NCI-H2227 (cell line): ENCODE measurements at regions not wholly inside any gene's neighbourhood (a gene's known extent, or its start where the extent isn't known, plus 50 kb on each side); places are given as distances from the start of the nearest gene placed in this dataset.
"Not testable (repeated sequence)": the region's sequence is repeated elsewhere in the genome, so short reads cannot be mapped to it uniquely, and the experiment has no call there.

Experiments
- DNase-seq: peaks from one replicate; lab custom pipeline; 2025; ENCODE audit not compliant: unreplicated experiment; lab: John Stamatoyannopoulos, UW

GRCh38 chr10:109732254-109732965 is 190.9 kb downstream of the XPNPEP1 start:
- DNase-seq: no peak

DNA sequence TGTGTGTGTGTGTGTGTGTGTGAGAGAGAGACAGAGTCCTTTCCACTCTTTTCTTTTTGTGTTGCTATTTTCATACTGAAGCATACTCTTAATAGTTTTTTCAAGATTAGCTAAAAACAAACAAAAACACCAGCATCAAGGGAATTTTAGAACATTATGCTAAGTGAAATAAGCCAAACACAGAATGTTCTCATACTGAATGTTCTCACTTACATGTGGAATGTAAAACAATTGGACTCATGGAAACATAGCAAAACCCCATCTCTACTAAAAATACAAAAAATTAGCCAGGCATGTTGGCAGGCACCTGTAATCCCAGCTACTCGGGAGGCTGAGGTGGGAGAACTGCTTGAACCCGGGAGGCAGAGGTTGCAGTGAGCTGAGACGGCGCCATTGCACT is 193.4 kb downstream of the XPNPEP1 start:
- DNase-seq: not testable (repeated sequence)

DNA sequence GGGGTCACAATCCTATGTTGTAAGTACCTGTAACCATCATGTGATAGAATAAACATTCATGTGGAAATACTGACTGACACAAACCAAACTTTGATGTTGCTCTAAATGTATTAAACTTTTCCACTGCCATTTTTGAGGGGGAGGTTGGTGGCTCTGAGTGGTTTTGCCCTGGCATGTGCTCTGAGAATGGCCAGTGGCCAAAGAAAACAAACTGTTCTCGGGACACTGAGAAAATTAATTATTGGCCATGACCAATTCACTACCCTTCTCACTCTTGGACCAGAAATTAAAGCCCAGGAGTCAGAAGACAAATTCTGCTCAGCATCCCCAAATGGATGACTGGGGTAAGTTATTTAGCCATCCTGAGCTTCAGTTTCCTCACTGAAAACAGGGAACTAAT is 195.9 kb downstream of the XPNPEP1 start:
- no peak for DNase-seq

GRCh38 chr10:109726473-109726872 is 196.8 kb downstream of the XPNPEP1 start:
- DNase-seq: no peak

DNA sequence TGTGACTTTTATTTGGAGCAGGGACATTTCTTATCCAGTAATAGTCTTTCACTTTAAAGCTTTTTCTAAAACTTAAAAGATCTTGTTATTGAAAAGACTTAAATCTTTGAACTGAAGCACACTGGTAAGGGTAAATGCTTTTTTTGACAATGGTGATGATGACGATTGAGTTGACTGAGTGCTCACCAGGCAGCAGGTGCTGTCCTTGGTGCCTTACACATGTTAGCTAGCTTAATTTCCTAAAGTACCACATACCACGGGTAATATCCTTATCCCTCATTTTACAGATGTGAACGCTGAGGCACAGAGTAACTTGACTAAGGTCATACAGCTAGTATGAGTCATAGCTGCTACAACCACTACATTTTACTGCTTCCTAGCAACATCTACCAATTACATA is 200.0 kb downstream of the XPNPEP1 start:
- DNase-seq: no peak

GRCh38 chr10:109721453-109722064 is 201.8 kb downstream of the XPNPEP1 start:
- DNase-seq: no peak

GRCh38 chr10:109706026-109706560 is 217.2 kb downstream of the XPNPEP1 start:
- no peak for DNase-seq

GRCh38 chr10:109701633-109702215 is 221.6 kb downstream of the XPNPEP1 start:
- no peak for DNase-seq

- no peak for DNase-seq
Observed at GRCh38 chr10:109698882-109699664, 224.2 kb downstream of the XPNPEP1 start.

- no peak for DNase-seq
Observed at GRCh38 chr10:109698086-109698485, 225.2 kb downstream of the XPNPEP1 start.

DNA sequence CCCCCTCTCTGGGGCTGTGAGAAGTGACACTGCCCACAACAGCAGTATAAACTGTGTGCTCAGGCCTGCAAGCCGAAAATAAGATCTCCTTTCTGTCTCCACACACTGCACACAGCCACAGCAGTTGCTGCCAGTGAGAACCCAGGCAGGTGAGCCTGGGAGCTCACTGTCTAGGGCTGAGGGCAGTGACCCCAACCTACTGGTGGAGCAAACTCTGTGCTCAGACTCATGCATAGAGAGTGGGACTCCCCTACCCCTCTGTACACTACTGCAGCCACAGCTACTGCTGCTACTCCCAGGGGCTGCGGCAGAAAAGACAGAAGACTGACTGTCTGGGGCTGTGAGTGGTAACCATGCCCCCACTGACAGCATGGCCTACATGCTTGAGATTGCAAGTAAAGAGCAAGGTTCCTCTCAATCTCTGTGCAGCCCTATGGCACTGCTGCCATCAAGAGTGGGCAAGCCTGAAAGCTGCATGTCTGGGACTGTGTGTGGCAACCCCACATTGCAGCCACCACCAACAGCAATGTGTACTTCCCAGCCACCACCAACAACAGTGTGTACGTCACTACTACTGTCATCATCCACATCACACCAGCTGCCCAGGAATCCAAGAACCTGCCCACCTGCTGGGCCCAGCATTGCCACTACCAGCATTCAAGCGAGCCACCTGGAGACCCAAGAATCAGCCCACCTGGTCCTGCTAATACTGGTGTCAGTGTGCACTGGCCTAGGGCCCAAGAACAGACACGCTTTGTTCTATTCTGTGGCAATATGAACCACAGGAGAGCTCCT is 226.1 kb downstream of the XPNPEP1 start:
- DNase-seq: no peak

GRCh38 chr10:109696462-109696861 is 226.8 kb downstream of the XPNPEP1 start:
- DNase-seq: no peak

DNA sequence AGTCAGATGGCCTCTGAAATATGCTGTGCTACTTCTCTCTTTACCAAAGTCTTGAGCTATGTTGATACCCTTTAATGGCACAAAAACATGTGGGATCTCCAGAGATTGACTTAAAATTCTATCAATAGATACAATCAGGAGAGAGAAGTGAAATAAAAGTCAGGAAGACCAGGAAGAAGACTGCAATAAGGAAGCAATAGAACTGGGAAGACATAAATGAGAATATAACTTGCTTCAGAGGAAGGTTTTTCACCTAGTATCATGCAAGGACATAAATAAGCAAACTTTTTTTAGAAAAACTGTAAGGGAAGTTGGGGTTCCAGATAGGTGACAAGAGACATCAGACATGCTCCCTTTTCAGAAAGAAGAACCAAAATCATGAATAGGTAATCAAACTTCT is 227.3 kb downstream of the XPNPEP1 start:
- DNase-seq: no peak

DNA sequence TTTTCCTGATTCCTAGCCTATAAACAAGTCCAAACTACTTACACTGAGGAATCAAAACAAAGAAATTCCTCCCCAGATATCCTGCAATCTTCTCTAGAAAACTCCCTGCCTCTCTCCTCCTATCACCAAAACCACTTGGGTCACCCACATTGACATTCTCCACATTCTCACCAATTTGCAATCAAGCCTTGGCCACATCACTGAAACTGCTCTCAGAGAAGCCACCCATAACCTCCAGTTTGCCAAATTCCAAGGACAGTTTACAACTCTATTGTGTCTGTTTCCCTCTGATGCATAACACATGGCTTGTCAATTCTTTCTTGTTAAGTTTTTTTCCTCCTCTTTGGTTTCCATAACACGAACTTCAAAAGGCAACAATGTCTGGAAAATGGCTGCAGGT is 233.5 kb downstream of the XPNPEP1 start:
- DNase-seq: no peak

DNA sequence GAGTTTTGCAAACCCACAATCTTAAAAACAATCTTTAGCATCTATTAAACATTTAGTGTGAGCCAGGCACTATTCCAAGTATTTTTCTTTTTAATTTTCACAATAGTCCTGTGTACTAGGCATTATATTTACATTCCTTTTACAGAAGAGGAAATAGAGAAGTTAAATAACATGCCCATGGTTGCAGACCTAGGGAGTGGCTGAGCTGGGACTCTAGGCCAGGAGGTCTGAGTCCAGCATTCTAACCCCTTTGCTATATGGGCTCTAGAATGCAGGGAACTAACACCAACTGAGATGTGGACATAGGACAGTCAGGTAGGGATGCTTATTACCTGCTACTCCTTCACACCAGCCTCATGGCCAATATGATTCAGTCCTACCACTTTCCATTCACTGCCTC is 243.8 kb downstream of the XPNPEP1 start:
- no peak for DNase-seq

DNA sequence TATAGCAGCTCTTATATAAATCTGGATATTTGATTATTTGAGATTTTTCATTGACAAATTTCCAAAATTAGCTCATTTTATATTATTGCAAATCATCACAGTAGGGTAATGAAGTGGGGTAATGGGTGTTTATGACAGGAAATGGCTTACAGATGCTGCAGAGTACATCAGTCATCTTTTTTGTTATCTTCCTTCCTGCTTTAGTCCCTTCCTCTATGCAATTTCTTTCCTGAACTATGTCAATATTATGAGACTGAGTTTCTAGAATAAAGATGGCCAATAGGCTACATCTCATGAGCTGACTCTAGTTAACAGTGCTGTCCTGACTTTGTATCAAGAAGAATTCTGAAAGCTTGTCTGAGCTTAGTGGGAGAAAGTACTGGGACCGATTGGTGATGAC is 244.5 kb downstream of the XPNPEP1 start:
- no peak for DNase-seq

DNA sequence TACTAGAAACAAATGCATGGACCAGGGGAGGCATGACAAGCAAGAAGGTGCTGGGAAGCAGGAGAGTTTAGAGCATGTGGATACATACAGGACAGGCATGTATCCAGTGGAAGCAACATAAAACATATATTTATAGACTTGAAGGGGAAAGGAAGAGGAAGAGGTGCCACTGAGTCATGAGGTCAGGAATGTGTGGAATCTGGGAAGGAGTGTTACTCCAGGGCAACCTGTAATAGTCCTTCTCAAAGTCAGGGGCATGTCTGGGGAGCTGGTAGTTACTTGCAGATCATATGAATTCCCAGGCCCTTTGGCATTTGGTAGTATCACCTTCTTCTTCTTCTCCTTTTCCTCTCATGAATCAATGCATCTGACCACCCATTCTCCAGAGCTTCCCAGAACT is 246.6 kb downstream of the XPNPEP1 start:
- DNase-seq: no peak

DNA sequence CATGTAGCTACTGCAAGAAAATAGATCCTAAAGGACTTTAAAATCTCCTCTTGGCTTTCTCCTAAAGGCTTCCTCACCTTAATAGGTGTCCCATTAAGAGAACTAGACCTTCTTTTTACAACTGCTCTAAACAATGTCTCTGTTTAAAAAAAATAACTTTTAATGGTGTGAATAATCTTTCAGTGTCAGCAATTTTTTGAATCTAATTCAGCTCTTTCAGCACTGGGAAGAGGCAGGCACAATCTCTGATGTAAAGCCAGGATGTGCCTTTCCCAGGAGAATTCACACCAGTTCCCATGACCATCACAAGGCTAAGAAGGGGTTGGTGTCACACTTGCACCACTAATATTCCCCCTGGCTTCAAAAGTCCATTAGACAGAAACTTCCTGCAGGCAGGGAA is 254.6 kb downstream of the XPNPEP1 start:
- DNase-seq: no peak

- DNase-seq: no peak
Observed at GRCh38 chr10:109668154-109668665, 255.1 kb downstream of the XPNPEP1 start.

- no peak for DNase-seq
Observed at GRCh38 chr10:109665321-109665720, 258.0 kb downstream of the XPNPEP1 start.
